Adrenal gland (tissue), 5 donors: ENCODE measurements at regions not wholly inside any gene's neighbourhood (a gene's known extent, or its start where the extent isn't known, plus 50 kb on each side); places are given as distances from the start of the nearest gene placed in this dataset.

Experiments
- CTCF ChIP-seq, 6 experiments: fragments of 450-650 bp in 4 of 6; fragments of 200-600 bp in 2 of 6; sonication (generic) in 1 of 6; IDR thresholded peaks; 1 replicate in 5 of 6; 2 replicates in 1 of 6; pipeline versions ENCODE4 v1.5.1 to v1.8.0; 2016 to 2021; ENCODE audit warnings: antibody characterized with exemption in 6 of 6, mild to moderate bottlenecking in 2 of 6, moderate library complexity in 1 of 6
- POLR2A ChIP-seq, 2 donors: fragments of 450-650 bp; IDR thresholded peaks; one replicate each; pipeline ENCODE4 v1.6.1; 2017; ENCODE audit warnings: antibody characterized with exemption in 2 of 2, mild to moderate bottlenecking in 2 of 2, moderate library complexity in 1 of 2
- donor health status: DM: no; HTN: no; CAD: no.

- TF ChIP-seq CTCF (IDR thresholded peaks at IDR 0.05): no peak
- no peak for TF ChIP-seq POLR2A (IDR thresholded peaks at IDR 0.05)
Observed at GRCh38 chr5:82375488-82376244, 97.5 kb upstream of the RPS23 start.
